VCaP (cell line): ENCODE measurements at regions not wholly inside any gene's neighbourhood (a gene's known extent, or its start where the extent isn't known, plus 50 kb on each side); places are given as distances from the start of the nearest gene placed in this dataset.
"Not testable (repeated sequence)": the region's sequence is repeated elsewhere in the genome, so short reads cannot be mapped to it uniquely, and the experiment has no call there.

Source experiments
- H3K27ac ChIP-seq: fragments of 450-650 bp; 2 replicates; pipeline ENCODE4 v1.5.1; 2017
- TF ChIP-seq, protein P1 (sequence below): fragments of 450-650 bp; conservative IDR thresholded peaks from 2 replicates; pipeline ENCODE4 v1.5.1; 2017; ENCODE audit warnings: mild to moderate bottlenecking, moderate library complexity

DNA sequence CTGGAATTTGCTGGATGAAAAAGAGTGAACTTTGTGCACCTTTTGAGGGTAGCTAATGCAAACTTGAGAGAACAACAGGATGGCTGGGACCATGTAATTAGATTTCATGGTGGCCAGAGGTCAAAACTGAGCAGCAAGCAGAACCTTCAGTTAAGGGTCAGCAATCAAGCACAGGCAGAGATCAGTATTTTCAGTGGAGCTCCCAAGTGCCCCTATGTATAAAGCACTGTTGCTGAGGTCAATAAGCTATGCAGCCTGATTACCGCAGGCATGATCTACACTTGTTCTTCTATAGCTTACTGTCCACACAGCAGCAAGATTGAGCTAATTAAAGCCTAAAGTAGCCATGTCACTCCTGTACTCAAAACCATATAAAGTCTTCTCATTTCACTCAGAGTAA is 62.1 kb upstream of the TMC1 start:
- no peak overlapping the region; the same call in 1 of the 2 replicates for H3K27ac ChIP-seq
- TF ChIP-seq, protein P1, sequence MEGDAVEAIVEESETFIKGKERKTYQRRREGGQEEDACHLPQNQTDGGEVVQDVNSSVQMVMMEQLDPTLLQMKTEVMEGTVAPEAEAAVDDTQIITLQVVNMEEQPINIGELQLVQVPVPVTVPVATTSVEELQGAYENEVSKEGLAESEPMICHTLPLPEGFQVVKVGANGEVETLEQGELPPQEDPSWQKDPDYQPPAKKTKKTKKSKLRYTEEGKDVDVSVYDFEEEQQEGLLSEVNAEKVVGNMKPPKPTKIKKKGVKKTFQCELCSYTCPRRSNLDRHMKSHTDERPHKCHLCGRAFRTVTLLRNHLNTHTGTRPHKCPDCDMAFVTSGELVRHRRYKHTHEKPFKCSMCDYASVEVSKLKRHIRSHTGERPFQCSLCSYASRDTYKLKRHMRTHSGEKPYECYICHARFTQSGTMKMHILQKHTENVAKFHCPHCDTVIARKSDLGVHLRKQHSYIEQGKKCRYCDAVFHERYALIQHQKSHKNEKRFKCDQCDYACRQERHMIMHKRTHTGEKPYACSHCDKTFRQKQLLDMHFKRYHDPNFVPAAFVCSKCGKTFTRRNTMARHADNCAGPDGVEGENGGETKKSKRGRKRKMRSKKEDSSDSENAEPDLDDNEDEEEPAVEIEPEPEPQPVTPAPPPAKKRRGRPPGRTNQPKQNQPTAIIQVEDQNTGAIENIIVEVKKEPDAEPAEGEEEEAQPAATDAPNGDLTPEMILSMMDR: no peak

- TF ChIP-seq, protein P1: no peak
- H3K27ac ChIP-seq: no peak overlapping the region
These were observed 63.3 kb upstream of the TMC1 start for GRCh38 chr9:72458153-72458552.

- H3K27ac ChIP-seq: no peak overlapping the region
- TF ChIP-seq, protein P1: no peak
These were observed 64.0 kb upstream of the TMC1 start for GRCh38 chr9:72457366-72457765.

- TF ChIP-seq, protein P1: no peak
- peak overlapping the region; percentile 54 for H3K27ac ChIP-seq
These were observed 66.4 kb upstream of the TMC1 start for GRCh38 chr9:72454871-72455491.

DNA sequence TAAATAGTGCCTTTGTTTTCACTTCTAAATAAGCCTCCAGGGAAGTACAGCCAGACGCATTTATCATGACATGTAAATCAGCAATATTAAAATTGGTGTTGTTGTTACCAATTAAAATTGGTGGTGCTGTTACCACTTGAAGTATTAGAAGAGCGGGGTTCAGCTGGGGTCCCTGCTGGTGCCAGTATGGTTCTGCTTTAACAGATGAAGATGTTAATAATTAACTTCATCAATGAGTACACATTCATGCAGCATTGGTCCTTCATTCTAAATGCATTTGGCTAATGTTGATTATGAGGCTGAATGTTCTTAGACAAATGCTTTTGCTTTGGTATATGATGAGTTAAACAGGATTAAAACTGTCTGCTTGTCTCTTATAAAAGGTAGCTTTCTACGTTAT is 67.6 kb upstream of the TMC1 start:
- TF ChIP-seq, protein P1: no peak
- peak overlapping the region; percentile 54 for H3K27ac ChIP-seq

GRCh38 chr9:72446241-72446640 is 75.2 kb upstream of the TMC1 start:
- not testable (repeated sequence) for H3K27ac ChIP-seq

GRCh38 chr9:72445306-72445995 is 76.0 kb upstream of the TMC1 start:
- H3K27ac ChIP-seq: no peak overlapping the region
- TF ChIP-seq, protein P1: no peak

DNA sequence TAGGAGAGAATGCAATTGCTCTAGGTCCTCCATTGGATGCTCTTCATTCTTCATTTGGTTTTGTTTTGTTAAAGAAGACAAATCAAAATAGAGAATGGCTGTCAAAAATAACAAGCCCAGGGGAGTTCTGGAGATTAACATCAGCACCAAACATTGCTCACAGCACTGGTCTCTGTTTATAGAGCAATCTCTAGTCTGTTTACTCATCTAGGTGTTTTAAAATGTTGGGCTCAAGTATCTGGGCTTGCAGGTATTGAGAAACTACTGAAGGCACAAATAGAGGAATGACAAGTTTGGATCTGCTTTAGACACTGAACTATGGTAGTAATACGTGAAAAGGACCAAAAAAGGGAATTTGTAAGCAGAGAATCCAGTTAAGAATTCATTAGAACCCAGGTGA is 77.0 kb upstream of the TMC1 start:
- H3K27ac ChIP-seq: no peak overlapping the region
- TF ChIP-seq, protein P1: no peak
